SW 1271 (cell line): ENCODE measurements at regions not wholly inside any gene's neighbourhood (a gene's known extent, or its start where the extent isn't known, plus 50 kb on each side); places are given as distances from the start of the nearest gene placed in this dataset.

Experiments used
- DNase-seq, 2 experiments: peaks; one replicate each; lab custom pipeline; 2025; lab: John Stamatoyannopoulos, UW

DNA sequence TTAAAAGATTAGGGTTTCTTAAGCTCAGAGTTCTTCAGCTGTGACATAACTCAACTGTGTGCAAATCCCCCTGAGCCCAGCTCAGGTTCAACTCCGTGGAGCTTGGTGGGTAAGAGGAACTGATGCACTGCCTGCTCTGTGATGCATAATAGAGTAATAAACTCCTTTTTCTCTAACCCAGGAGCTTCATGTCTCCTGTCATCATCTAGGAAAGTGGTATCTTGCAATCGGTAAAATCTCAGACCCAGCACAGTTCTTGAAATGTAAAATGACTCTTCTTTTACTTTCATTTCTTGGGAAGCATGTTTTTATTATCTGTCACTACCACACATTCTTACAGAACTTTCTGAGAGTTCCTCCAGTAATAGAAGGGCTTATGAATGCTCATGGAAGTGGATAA, 123.8 kb upstream of the PCDH9 start:
- DNase-seq = no peak

GRCh38 chr13:67353031-67353430, 122.9 kb upstream of the PCDH9 start:
- DNase-seq = no peak

- DNase-seq = no peak
Observed at GRCh38 chr13:67351909-67352308, 121.8 kb upstream of the PCDH9 start.

DNA sequence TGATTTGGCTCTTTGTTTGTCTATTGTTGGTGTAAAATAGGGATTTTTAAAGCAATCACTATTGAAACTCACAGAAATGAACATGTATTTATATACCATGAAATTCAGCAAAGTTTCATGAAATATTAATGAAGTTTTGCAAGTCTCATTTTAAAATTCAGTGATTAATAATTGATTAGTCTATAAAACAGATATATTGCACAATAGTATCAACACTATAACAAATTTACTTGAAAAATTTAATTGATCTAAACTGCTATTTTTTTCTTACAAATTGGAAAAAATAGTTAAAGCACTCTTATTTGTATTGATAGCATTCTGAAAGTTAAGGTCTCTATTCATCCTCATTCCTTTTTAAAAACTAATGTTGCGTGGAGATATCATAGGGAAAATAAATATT, 121.0 kb upstream of the PCDH9 start:
- DNase-seq = no peak

DNA sequence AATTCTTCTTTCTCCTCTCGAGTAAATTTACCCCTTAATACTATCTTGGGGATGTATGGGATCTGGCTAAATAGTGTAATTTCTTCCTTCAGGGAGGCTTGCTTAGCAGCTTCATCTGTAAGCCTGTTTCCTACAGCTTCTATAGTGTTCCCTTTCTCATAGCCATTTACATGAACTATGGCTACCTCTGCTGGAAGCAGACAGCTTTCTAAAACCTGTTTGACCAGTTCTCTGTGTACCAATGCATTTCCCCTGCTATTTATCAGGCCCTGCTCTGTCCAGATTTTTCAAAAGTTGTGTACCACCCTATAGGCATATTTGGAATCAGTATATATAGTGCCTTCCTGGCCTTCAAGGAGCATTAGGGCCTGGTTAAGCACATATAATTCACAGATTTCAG, 113.6 kb upstream of the PCDH9 start:
- DNase-seq = no peak

DNA sequence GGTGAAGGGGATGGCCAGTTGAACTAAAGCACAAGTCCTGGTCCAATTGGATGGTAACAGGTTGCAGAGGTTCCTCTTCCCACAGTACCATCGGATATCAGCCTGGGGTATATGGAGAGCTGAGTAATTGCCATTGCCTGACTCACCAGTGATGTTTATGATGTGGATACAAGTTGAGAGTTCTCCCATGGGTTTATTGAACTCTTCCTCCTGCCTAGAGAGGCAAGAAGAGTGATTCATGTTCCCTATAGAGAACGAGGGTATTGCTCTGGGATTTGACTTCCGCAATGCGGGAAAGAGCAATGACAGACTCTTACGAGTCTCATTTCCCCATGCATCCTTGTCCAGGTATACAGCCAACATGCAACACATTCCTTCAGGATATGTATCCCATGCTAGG, 111.3 kb upstream of the PCDH9 start:
- DNase-seq = no peak

DNA sequence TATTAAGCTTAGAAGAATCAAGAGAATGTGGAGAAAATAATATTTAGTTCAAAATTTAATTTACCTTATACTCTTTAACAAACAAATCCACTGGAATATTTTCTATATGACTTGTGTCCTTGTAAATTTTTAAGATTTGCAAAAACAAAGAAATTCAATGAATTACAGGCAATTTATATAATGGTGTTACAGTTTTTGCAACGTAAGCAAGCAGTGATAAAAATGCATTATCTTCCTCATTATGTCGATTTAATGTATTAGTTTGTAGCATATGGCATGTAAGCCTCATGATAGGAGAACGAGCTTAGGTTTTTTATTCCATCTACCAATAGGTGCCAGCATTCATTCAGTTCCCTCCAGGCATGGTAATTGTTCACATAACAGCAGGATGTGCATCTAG, 100.0 kb upstream of the PCDH9 start:
- no peak for DNase-seq

DNA sequence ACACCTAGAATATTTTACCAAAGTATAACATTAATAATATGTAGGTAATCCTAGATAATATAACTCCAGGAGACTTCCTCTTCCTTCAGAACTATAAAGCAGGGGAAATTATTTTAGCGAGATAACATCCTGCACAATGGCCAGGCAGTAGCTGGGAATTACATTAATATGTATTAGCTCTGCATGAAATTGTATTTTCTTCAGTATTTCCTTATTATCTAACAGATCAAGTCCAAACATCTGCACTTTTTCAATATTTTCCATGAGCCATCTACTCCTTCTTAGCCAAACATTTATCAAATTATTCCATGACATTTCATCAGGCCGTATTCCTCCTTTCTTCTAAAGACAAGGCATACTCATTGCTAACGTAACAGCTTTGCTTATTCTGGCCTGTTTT, 98.8 kb upstream of the PCDH9 start:
- no peak for DNase-seq

- DNase-seq = no peak
Observed at GRCh38 chr13:67318860-67319259, 88.7 kb upstream of the PCDH9 start.

DNA sequence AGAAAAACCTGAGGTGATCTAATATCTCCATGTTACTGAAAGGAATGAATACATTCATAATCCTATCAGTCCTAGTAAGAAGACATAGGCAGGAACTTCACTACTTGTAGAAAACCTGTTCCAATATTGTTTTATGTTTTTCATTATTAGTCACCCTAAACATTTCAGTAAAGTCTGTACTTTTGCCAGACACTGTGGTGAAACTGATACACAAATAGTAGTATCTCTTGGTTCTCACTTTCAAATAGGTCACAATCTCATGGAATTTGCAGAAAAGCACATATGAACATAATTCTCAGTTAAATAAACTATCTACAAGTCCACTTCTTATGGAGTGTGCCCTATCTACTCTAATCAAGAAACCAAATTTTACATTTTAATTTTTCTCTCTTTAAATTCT, 88.3 kb upstream of the PCDH9 start:
- no peak for DNase-seq

DNA sequence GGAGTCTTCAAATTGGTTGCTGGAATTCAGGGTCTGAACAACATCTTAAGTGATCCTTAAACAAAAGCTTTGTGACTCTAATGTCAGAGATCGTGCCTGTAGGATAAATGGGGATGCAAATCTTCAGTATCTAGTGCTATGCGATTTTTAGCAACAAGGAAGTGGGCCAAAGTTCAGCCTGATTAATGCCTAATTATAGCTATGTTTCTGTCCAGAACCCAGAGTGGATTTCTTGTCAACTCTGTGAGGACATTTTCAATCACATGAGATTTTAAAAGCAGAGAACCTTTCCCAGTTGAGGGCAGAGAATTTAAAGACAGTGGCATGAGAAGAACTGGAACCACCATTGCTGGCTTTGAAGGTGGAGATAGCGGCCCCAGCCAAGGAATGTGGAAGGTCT, 84.3 kb upstream of the PCDH9 start:
- no peak for DNase-seq

- DNase-seq = no peak
Observed at GRCh38 chr13:67308004-67308772, 78.1 kb upstream of the PCDH9 start.

GRCh38 chr13:67306742-67307141, 76.6 kb upstream of the PCDH9 start:
- no peak for DNase-seq

GRCh38 chr13:67303661-67304333, 73.7 kb upstream of the PCDH9 start:
- DNase-seq = no peak

GRCh38 chr13:67299751-67300150, 69.6 kb upstream of the PCDH9 start:
- DNase-seq = no peak

GRCh38 chr13:67299072-67299635, 69.0 kb upstream of the PCDH9 start:
- DNase-seq = no peak

- DNase-seq = no peak
Observed at GRCh38 chr13:67298297-67298696, 68.2 kb upstream of the PCDH9 start.

DNA sequence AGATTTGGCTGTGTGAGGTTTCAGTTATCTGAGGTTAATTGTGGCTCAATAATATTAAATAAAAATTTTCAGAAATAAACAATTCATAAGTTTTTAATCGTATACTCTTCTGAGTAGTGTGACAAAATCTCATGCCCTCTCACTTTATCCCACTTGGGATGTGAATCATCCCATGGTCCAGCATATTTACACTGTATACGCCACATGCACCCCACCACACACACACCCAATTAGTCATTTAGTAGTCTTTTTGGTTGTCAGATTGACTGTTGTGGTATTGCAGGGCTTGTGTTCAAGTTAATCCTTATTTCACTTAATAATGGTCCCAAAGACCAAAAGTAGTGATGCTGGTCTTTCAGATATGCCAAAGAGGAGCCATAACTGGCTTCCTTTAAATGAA, 66.4 kb upstream of the PCDH9 start:
- DNase-seq = no peak

- DNase-seq = no peak
Observed at GRCh38 chr13:67292886-67293285, 62.8 kb upstream of the PCDH9 start.

DNA sequence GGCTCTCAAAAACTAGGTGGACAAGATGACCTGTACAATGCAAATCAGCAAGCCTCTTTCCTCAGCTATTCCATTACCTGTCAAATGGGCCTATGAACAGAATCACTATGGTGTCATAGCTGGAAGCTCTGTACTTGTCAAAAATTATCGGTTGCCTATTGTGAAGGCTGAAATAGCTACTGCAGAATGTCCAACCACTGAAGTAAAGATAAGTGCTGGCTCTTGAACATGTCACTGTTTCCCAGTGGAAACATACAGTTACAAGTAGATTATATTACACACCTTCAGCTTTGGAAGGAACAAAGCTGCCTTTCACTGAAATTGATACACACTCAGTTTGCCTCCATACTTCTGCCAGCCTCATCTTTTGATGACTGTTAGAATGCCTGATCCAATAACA, 55.5 kb upstream of the PCDH9 start:
- DNase-seq = no peak

GRCh38 chr13:67283637-67284036, 53.5 kb upstream of the PCDH9 start:
- DNase-seq = no peak

- DNase-seq = no peak
Observed at GRCh38 chr13:67281466-67281865, 51.3 kb upstream of the PCDH9 start.
